H1 (cell line): ENCODE measurements at regions not wholly inside any gene's neighbourhood (a gene's known extent, or its start where the extent isn't known, plus 50 kb on each side); places are given as distances from the start of the nearest gene placed in this dataset.

Source experiments
- CTCF ChIA-PET: fragments of 300-600 bp; sonication (Branson Sonifier 250); formaldehyde crosslinking; loops from one replicate; lab custom pipeline; 2021; ENCODE audit not compliant: partially characterized antibody; lab: Charles Lee
- POLR2A ChIA-PET: fragments of 300-600 bp; sonication (Branson Sonifier 250); formaldehyde crosslinking; loops from one replicate; lab custom pipeline; 2021; ENCODE audit warnings: inconsistent platforms; ENCODE audit not compliant: partially characterized antibody; lab: Charles Lee
- DNase-seq, 2 experiments: peaks; one replicate each; pipeline versions ENCODE4 v3.0.0 to v3.0.0-alpha.2; 2010 to 2022; ENCODE audit warnings: low spot score in 2 of 2, low read depth in 1 of 2, mixed read lengths in 1 of 2
- FAIRE-seq: peaks from 2 replicates; lab custom pipeline; 2011; peaks lifted over from hg19 to GRCh38; lab: Jason Lieb, UNC
- H2AFZ ChIP-seq: 2 replicates; pipeline ENCODE4 v1.8.1; 2012; ENCODE audit warnings: low read length, inconsistent platforms
- H2AK5ac ChIP-seq: 2 replicates; pipeline ENCODE4 v1.6.1; 2013; ENCODE audit warnings: low read depth, low read length
- H2BK120ac ChIP-seq: replicated peaks from 2 replicates; pipeline ENCODE3; 2013; ENCODE audit warnings: low read depth, low read length, inconsistent platforms
- H2BK12ac ChIP-seq: 2 replicates; pipeline ENCODE4 v1.6.1; 2013; ENCODE audit warnings: low read depth, low read length
- H2BK15ac ChIP-seq: 2 replicates; pipeline ENCODE4 v1.6.1; 2013; ENCODE audit warnings: low read length
- H2BK20ac ChIP-seq: 2 replicates; pipeline ENCODE4 v1.6.1; 2013; ENCODE audit warnings: low read length
- H2BK5ac ChIP-seq: 2 replicates; pipeline ENCODE4 v1.6.1; 2013; ENCODE audit warnings: low read depth, low read length
- H3K14ac ChIP-seq: 2 replicates; pipeline ENCODE4 v1.6.1; 2013; ENCODE audit warnings: inconsistent platforms; ENCODE audit not compliant: insufficient read length
- H3K18ac ChIP-seq: 2 replicates; pipeline ENCODE4 v1.6.1; 2013; ENCODE audit warnings: low read length; ENCODE audit errors: extremely low read depth
- H3K23ac ChIP-seq: 2 replicates; pipeline ENCODE4 v1.6.1; 2013; ENCODE audit warnings: inconsistent platforms; ENCODE audit not compliant: insufficient read length
- H3K23me2 ChIP-seq: 2 replicates; pipeline ENCODE4 v1.6.1; 2013; ENCODE audit warnings: low read depth, low read length
- H3K27ac ChIP-seq: 2 replicates; pipeline ENCODE4 v1.6.1; 2011; ENCODE audit warnings: low read depth, low read length, inconsistent platforms
- H3K27me3 ChIP-seq, 4 experiments: replicated peaks in 1 of 4; 1 replicate in 1 of 4; 2 replicates in 3 of 4; pipeline versions ENCODE4 v1.6.1 to v1.8.1; 2011 to 2013; ENCODE audit warnings: low read length in 3 of 4, mild to moderate bottlenecking in 3 of 4, inconsistent platforms in 2 of 4, mixed read lengths in 2 of 4, moderate library complexity in 1 of 4; ENCODE audit not compliant: control insufficient read depth in 3 of 4, insufficient read depth in 3 of 4; ENCODE audit errors: extremely low read depth in 1 of 4
- H3K36me3 ChIP-seq, 4 experiments: 2 replicates each; pipeline versions ENCODE4 v1.6.1 to v1.8.1; 2011 to 2013; ENCODE audit warnings: mild to moderate bottlenecking in 4 of 4, low read length in 3 of 4, moderate library complexity in 2 of 4, control low read depth in 1 of 4, inconsistent platforms in 1 of 4; ENCODE audit not compliant: insufficient read depth in 4 of 4, control insufficient read depth in 2 of 4
- H3K4ac ChIP-seq: replicated peaks from 2 replicates; pipeline ENCODE3; 2013; ENCODE audit warnings: low read length, low read depth, mixed read lengths, inconsistent platforms; ENCODE audit not compliant: insufficient read length
- H3K4me1 ChIP-seq, 4 experiments: replicated peaks in 1 of 4; 1 replicate in 1 of 4; 2 replicates in 3 of 4; pipeline versions ENCODE4 v1.6.1 to v1.8.1; 2011 to 2013; ENCODE audit warnings: low read length in 3 of 4, inconsistent platforms in 2 of 4, mixed read lengths in 1 of 4; ENCODE audit not compliant: insufficient read depth in 4 of 4, control insufficient read depth in 3 of 4
- H3K4me2 ChIP-seq, 2 experiments: 2 replicates each; pipeline versions ENCODE4 v1.6.1 to v1.8.1; 2011 to 2013; ENCODE audit warnings: low read depth in 2 of 2, low read length in 2 of 2, control low read depth in 1 of 2, inconsistent platforms in 1 of 2, mild to moderate bottlenecking in 1 of 2; ENCODE audit not compliant: insufficient read depth in 1 of 2
- H3K4me3 ChIP-seq, 4 experiments: fragments of 200-600, 300-600 bp in 1 of 4; sonication (generic), shearing (Covaris generic), sonication (Bioruptor Twin) in 1 of 4; 2 replicates each; pipeline versions ENCODE4 v1.5.1 to v1.8.1; 2011 to 2016; ENCODE audit warnings: low read length in 4 of 4, low read depth in 3 of 4, control low read depth in 2 of 4, inconsistent platforms in 2 of 4, mild to moderate bottlenecking in 2 of 4, mixed read lengths in 1 of 4, moderate library complexity in 1 of 4; ENCODE audit not compliant: insufficient read depth in 2 of 4; ENCODE audit errors: extremely low read depth in 1 of 4
- H3K56ac ChIP-seq: replicated peaks from 2 replicates; pipeline ENCODE3; 2013; ENCODE audit warnings: low read depth, mild to moderate bottlenecking, mixed read lengths, low read length, inconsistent platforms; ENCODE audit not compliant: insufficient read length
- H3K79me1 ChIP-seq: 2 replicates; pipeline ENCODE4 v1.6.1; 2013; ENCODE audit warnings: low read depth, low read length, control low read depth
- H3K79me2 ChIP-seq, 2 experiments: 2 replicates each; pipeline versions ENCODE4 v1.6.1 to v1.8.1; 2012 to 2013; ENCODE audit warnings: low read length in 2 of 2, mild to moderate bottlenecking in 2 of 2, inconsistent platforms in 1 of 2; ENCODE audit not compliant: insufficient read depth in 2 of 2, control insufficient read depth in 1 of 2
- H3K9ac ChIP-seq, 4 experiments: replicated peaks in 1 of 4; 1 replicate in 1 of 4; 2 replicates in 3 of 4; pipeline versions ENCODE4 v1.6.1 to v1.8.1; 2011 to 2013; ENCODE audit warnings: low read depth in 3 of 4, low read length in 3 of 4, control low read depth in 2 of 4, mild to moderate bottlenecking in 2 of 4, moderate library complexity in 2 of 4, inconsistent platforms in 1 of 4; ENCODE audit errors: extremely low read depth in 1 of 4
- H3K9me3 ChIP-seq, 2 experiments: 2 replicates each; pipeline versions ENCODE4 v1.6.1 to v1.8.1; 2012 to 2013; ENCODE audit warnings: mild to moderate bottlenecking in 2 of 2, moderate library complexity in 2 of 2, control low read depth in 1 of 2, inconsistent platforms in 1 of 2, low read depth in 1 of 2, low read length in 1 of 2, mixed read lengths in 1 of 2; ENCODE audit not compliant: insufficient read depth in 2 of 2
- H4K20me1 ChIP-seq, 2 experiments: replicated peaks in 1 of 2; 2 replicates each; pipeline versions ENCODE3 to v1.8.1; 2011 to 2013; ENCODE audit warnings: inconsistent platforms in 2 of 2, low read length in 2 of 2, mild to moderate bottlenecking in 1 of 2; ENCODE audit not compliant: insufficient read depth in 2 of 2, control insufficient read depth in 1 of 2
- H4K5ac ChIP-seq: 2 replicates; pipeline ENCODE4 v1.6.1; 2013; ENCODE audit warnings: low read length, low read depth, mixed read lengths, inconsistent platforms; ENCODE audit not compliant: insufficient read length
- H4K8ac ChIP-seq: 2 replicates; pipeline ENCODE4 v1.8.0; 2013; ENCODE audit warnings: mild to moderate bottlenecking, moderate library complexity, low read length, inconsistent platforms; ENCODE audit not compliant: insufficient read depth; ENCODE audit errors: extremely low read depth
- H4K91ac ChIP-seq: replicated peaks from 2 replicates; pipeline ENCODE3; 2013; ENCODE audit warnings: low read length, mixed read lengths, inconsistent platforms; ENCODE audit not compliant: insufficient read length
- BACH1 ChIP-seq: IDR thresholded peaks from 2 replicates; pipeline ENCODE4 v1.6.1; 2012; ENCODE audit warnings: low read length, improper control_type of control experiment
- HDAC6 ChIP-seq: IDR thresholded peaks from one replicate; pipeline ENCODE4 v1.7.1; 2012; ENCODE audit warnings: low read depth, mild to moderate bottlenecking, inconsistent platforms, low read length, moderate library complexity
- JUN ChIP-seq: IDR thresholded peaks from 2 replicates; pipeline ENCODE4 v1.6.1; 2011; ENCODE audit warnings: low read depth, mild to moderate bottlenecking, improper control_type of control experiment, low read length
- JUND ChIP-seq: IDR thresholded peaks from 2 replicates; pipeline ENCODE4 v1.6.1; 2011; ENCODE audit warnings: mild to moderate bottlenecking, improper control_type of control experiment, low read length
- RAD21 ChIP-seq, 2 experiments: IDR thresholded peaks in 1 of 2; conservative IDR thresholded peaks in 1 of 2; 2 replicates each; pipeline ENCODE4 v1.6.1; 2011; ENCODE audit warnings: low read depth in 2 of 2, low read length in 2 of 2, improper control_type of control experiment in 1 of 2, inconsistent platforms in 1 of 2, mild to moderate bottlenecking in 1 of 2, moderate library complexity in 1 of 2
- SUZ12 ChIP-seq: fragments of 200-600 bp; sonication (generic); IDR thresholded peaks from 2 replicates; pipeline ENCODE4 v1.6.1; 2012; ENCODE audit warnings: mild to moderate bottlenecking, inconsistent platforms, low read length, moderate library complexity, mixed read lengths
- TBP ChIP-seq: IDR thresholded peaks from 2 replicates; pipeline ENCODE4 v1.6.1; 2011; ENCODE audit warnings: low read depth, low read length, improper control_type of control experiment
- WGBS, 2 experiments: shearing (Covaris generic) in 1 of 2; methylation state at CpG; one replicate each; pipeline versions ENCODE4 v1.1.6 to v1.1.7; 2013 to 2015; ENCODE audit warnings: low lambda C conversion rate in 2 of 2, mixed read lengths in 2 of 2, inconsistent platforms in 1 of 2, low coverage in 1 of 2, missing lambda C conversion rate in 1 of 2; ENCODE audit not compliant: insufficient replicate concordance in 2 of 2, insufficient coverage in 1 of 2, insufficient read length in 1 of 2; ENCODE audit errors: extremely low coverage in 1 of 2, missing lambda C conversion rate in 1 of 2; 5-methylcytosine and 5-hydroxymethylcytosine counted together
- TF ChIP-seq, protein P1 (sequence below), 3 experiments: IDR thresholded peaks; 1 replicate in 2 of 3; 2 replicates in 1 of 3; pipeline versions ENCODE4 v1.5.1 to v1.6.1; 2011; ENCODE audit warnings: low read length in 3 of 3, mild to moderate bottlenecking in 3 of 3, inconsistent platforms in 2 of 3, low read depth in 1 of 3, moderate library complexity in 1 of 3; ENCODE audit not compliant: insufficient read depth in 1 of 3; ENCODE audit errors: control extremely low read depth in 1 of 3

DNA sequence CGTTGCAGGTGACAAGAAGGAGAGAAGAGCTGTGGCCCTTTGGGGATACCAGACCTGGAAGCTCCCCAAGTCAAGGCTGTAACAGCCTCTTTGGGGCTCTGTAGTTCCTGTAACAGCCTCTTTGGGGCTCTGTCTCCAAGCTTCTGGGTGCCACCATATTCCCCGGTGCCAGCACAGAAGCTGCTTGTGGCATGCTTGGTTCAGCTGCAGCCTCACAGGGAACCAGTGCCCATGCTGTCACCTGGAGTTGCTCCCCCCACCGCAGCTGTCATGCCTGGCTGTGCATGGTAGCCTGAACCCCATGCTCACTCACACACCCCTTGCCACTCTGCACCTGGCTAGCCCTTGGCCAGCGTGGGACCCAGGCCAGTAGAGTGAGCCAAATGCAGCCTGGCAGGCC is 109.1 kb downstream of the ELAPOR2 start:
- Histone ChIP-seq H3K79me1 (peaks cover 6% of the 10 kb centered on the region), H3K27ac (no peak overlapping the region), H3K27me3 (no peaks in the 10 kb centered on the region), H3K4me3 (no peak overlapping the region), H3K4me2 (no peak overlapping the region), H3K4ac (no peak overlapping the region), H4K20me1 (peaks cover 3 to 5% of the 10 kb centered on the region in 2 experiments), H2AFZ (no peak overlapping the region), H4K8ac (no peak overlapping the region), H4K5ac (no peak overlapping the region), H3K9ac (no peak overlapping the region), H2BK120ac (no peak overlapping the region), H2BK12ac (no peak overlapping the region), H3K4me1 (peaks cover 0 to 21% (median 4%) of the 10 kb centered on the region in 4 experiments; a peak in 3 of 7 replicates), H3K18ac (no peak overlapping the region), H2BK15ac (no peak overlapping the region), H3K14ac (no peak overlapping the region), H2BK5ac (no peak overlapping the region), H2AK5ac (0 out of 2 replicates have a peak overlapping the region, but pooled peaks have one; percentile 57), H3K36me3 (no peaks in the 10 kb centered on the region), H4K91ac (no peak overlapping the region), H3K23me2 (no peaks in the 10 kb centered on the region), H3K56ac (no peak overlapping the region), H2BK20ac (no peak overlapping the region), H3K79me2 (peaks cover 0 to 18% of the 10 kb centered on the region in 2 experiments; a peak in 1 of 4 replicates), H3K9me3 (no peaks in the 10 kb centered on the region), H3K23ac (no peak overlapping the region)
- 98% methylated on average over 4 of the region's 4 CpGs; no CpG with 5 or more reads in 1 of the 2 experiments for WGBS, 2 experiments
- CTCF ChIA-PET: interaction anchor here (0.6 to 1.6 kb wide), 14 partner anchors 10 to 679 kb away, joined by 3 to 15 read pairs (median 4); no protein-coding TSS in a partner anchor
- DNase-seq (no peak), FAIRE-seq (no peak)
- POLR2A ChIA-PET: interaction anchor here (1.2 to 1.3 kb wide), 3 partner anchors 12 to 202 kb away, joined by 3 to 5 read pairs (median 4); partner anchors contain the start of gene DMTF1
- TF ChIP-seq RAD21 (IDR thresholded peaks at IDR 0.05 in 1 of 2, conservative IDR thresholded peaks at IDR 0.05 in 1 of 2; ENCODE audit: low read depth in 2 of 2, low read length in 2 of 2) (peak; percentile 34 to 38; a peak in 3 of 4 replicates), JUN (no peak), JUND (no peak), TBP (no peak), SUZ12 (no peak), BACH1 (no peak), HDAC6 (no peak)
- TF ChIP-seq, protein P1, sequence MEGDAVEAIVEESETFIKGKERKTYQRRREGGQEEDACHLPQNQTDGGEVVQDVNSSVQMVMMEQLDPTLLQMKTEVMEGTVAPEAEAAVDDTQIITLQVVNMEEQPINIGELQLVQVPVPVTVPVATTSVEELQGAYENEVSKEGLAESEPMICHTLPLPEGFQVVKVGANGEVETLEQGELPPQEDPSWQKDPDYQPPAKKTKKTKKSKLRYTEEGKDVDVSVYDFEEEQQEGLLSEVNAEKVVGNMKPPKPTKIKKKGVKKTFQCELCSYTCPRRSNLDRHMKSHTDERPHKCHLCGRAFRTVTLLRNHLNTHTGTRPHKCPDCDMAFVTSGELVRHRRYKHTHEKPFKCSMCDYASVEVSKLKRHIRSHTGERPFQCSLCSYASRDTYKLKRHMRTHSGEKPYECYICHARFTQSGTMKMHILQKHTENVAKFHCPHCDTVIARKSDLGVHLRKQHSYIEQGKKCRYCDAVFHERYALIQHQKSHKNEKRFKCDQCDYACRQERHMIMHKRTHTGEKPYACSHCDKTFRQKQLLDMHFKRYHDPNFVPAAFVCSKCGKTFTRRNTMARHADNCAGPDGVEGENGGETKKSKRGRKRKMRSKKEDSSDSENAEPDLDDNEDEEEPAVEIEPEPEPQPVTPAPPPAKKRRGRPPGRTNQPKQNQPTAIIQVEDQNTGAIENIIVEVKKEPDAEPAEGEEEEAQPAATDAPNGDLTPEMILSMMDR (IDR thresholded peaks at IDR 0.05; ENCODE audit: control extremely low read depth in 1 of 3, insufficient read depth in 1 of 3, low read depth in 1 of 3, low read length in 3 of 3): peak in 2 of 3 experiments; percentile 6 to 17; a peak in 1 of 4 replicates
